Activated T-cell treated with anti-CD3 and anti-CD28 coated beads, Interleukin-2, amount 50 U/mL, for 1 hour (primary cell): ENCODE measurements at regions not wholly inside any gene's neighbourhood (a gene's known extent, or its start where the extent isn't known, plus 50 kb on each side); places are given as distances from the start of the nearest gene placed in this dataset.
"Not testable (repeated sequence)": the region's sequence is repeated elsewhere in the genome, so short reads cannot be mapped to it uniquely, and the experiment has no call there.

Experiments used
- DNase-seq: peaks from one replicate; pipeline ENCODE4 v3.0.0-alpha.2; 2020

- DNase-seq: not testable (repeated sequence)
Measured at GRCh38 chr20:57110121-57111027, 156.1 kb downstream of the BMP7 start.

GRCh38 chr20:57111028-57111373 is 155.4 kb downstream of the BMP7 start:
- no peak for DNase-seq

GRCh38 chr20:57112448-57112847 is 154.0 kb downstream of the BMP7 start:
- no peak for DNase-seq

- DNase-seq: no peak
Measured at GRCh38 chr20:57114290-57115005, 152.0 kb downstream of the BMP7 start.

GRCh38 chr20:57117296-57117695 is 149.1 kb downstream of the BMP7 start:
- DNase-seq: no peak

GRCh38 chr20:57118107-57118769 is 148.2 kb downstream of the BMP7 start:
- no peak for DNase-seq
